SK-N-SH treated with all-trans-retinoic acid at 6 μM for 48 hours (cell line): ENCODE measurements at regions not wholly inside any gene's neighbourhood (a gene's known extent, or its start where the extent isn't known, plus 50 kb on each side); places are given as distances from the start of the nearest gene placed in this dataset.

Experiments used
- ATAC-seq: fragments of 200-7000 bp; cut with Tn5 transposase; 3 replicates; pipeline ENCODE4 v1.9.1; 2020; ENCODE audit warnings: mild to moderate bottlenecking, moderate library complexity
- ARNTL ChIP-seq: fragments of 450-650 bp; formaldehyde crosslinking; IDR thresholded peaks from 2 replicates; pipeline ENCODE4 v1.5.0; 2020; ENCODE audit warnings: low read depth, mild to moderate bottlenecking, moderate library complexity, borderline replicate concordance
- BACH2 ChIP-seq: fragments of 250-450 bp; sonication (Bioruptor Pico); IDR thresholded peaks from 2 replicates; pipeline ENCODE4 v1.9.0; 2021; ENCODE audit warnings: mild to moderate bottlenecking, borderline replicate concordance
- CREB5 ChIP-seq: fragments of 250-450 bp; sonication (Bioruptor Pico); IDR thresholded peaks from 2 replicates; pipeline ENCODE4 v1.5.1; 2020; ENCODE audit warnings: low read depth, mild to moderate bottlenecking, moderate library complexity
- CSDC2 ChIP-seq: fragments of 250-450 bp; sonication (Bioruptor Pico); IDR thresholded peaks from 2 replicates; pipeline ENCODE4 v1.5.0; 2020; ENCODE audit warnings: mild to moderate bottlenecking, moderate library complexity
- CSRNP3 ChIP-seq: fragments of 250-450 bp; sonication (Bioruptor Pico); IDR thresholded peaks from 2 replicates; pipeline ENCODE4 v1.5.1; 2021; ENCODE audit warnings: mild to moderate bottlenecking, moderate library complexity
- ESRRG ChIP-seq: fragments of 250-450 bp; sonication (Bioruptor Pico); IDR thresholded peaks from 2 replicates; pipeline ENCODE4 v1.6.1; 2021; ENCODE audit warnings: mild to moderate bottlenecking
- GLIS3 ChIP-seq: fragments of 250-450 bp; sonication (Bioruptor Pico); IDR thresholded peaks from 2 replicates; pipeline ENCODE4 v1.5.0; 2020; ENCODE audit warnings: mild to moderate bottlenecking, moderate library complexity
- OSR1 ChIP-seq: fragments of 250-450 bp; sonication (Bioruptor Pico); IDR thresholded peaks from 2 replicates; pipeline ENCODE4 v1.8.0; 2022; ENCODE audit warnings: moderate library complexity, mild to moderate bottlenecking, inconsistent platforms
- PATZ1 ChIP-seq: fragments of 250-450 bp; sonication (Bioruptor Pico); IDR thresholded peaks from 2 replicates; pipeline ENCODE4 v1.8.0; 2020; ENCODE audit warnings: mild to moderate bottlenecking, moderate library complexity, borderline replicate concordance
- POU6F1 ChIP-seq: fragments of 250-450 bp; sonication (Bioruptor Pico); IDR thresholded peaks from 2 replicates; pipeline ENCODE4 v1.8.0; 2021; ENCODE audit warnings: low read depth, mild to moderate bottlenecking, moderate library complexity, borderline replicate concordance
- PPARA ChIP-seq: fragments of 250-450 bp; sonication (Bioruptor Pico); IDR thresholded peaks from 2 replicates; pipeline ENCODE4 v1.5.0; 2020; ENCODE audit warnings: mild to moderate bottlenecking, borderline replicate concordance
- RARB ChIP-seq: fragments of 250-450 bp; sonication (Bioruptor Pico); IDR thresholded peaks from 2 replicates; pipeline ENCODE4 v1.8.0; 2021; ENCODE audit warnings: mild to moderate bottlenecking, moderate library complexity
- SNAI2 ChIP-seq: fragments of 250-450 bp; sonication (Bioruptor Pico); IDR thresholded peaks from 2 replicates; pipeline ENCODE4 v1.5.0; 2020; ENCODE audit warnings: mild to moderate bottlenecking, moderate library complexity
- TCF4 ChIP-seq: fragments of 250-450 bp; sonication (Bioruptor Pico); IDR thresholded peaks from 2 replicates; pipeline ENCODE4 v1.8.0; 2021; ENCODE audit warnings: mild to moderate bottlenecking, moderate library complexity, borderline replicate concordance
- TOX ChIP-seq: fragments of 250-450 bp; sonication (Bioruptor Pico); IDR thresholded peaks from 2 replicates; pipeline ENCODE4 v1.8.0; 2021; ENCODE audit warnings: mild to moderate bottlenecking, moderate library complexity, borderline replicate concordance
- TSHZ2 ChIP-seq: fragments of 250-450 bp; sonication (Bioruptor Pico); IDR thresholded peaks from 2 replicates; pipeline ENCODE4 v1.5.0; 2020; ENCODE audit warnings: mild to moderate bottlenecking, moderate library complexity
- ZC3H10 ChIP-seq: fragments of 250-450 bp; sonication (Bioruptor Pico); IDR thresholded peaks from 2 replicates; pipeline ENCODE4 v1.5.1; 2021; ENCODE audit warnings: mild to moderate bottlenecking, moderate library complexity
- ZFP3 ChIP-seq: fragments of 250-450 bp; sonication (Bioruptor Pico); IDR thresholded peaks from 2 replicates; pipeline ENCODE4 v1.5.0; 2020; ENCODE audit warnings: mild to moderate bottlenecking, moderate library complexity
- ZFP30 ChIP-seq: fragments of 450-650 bp; formaldehyde crosslinking; IDR thresholded peaks from 2 replicates; pipeline ENCODE4 v1.5.0; 2022; ENCODE audit warnings: mild to moderate bottlenecking, moderate library complexity
- ZNF565 ChIP-seq: fragments of 450-650 bp; formaldehyde crosslinking; conservative IDR thresholded peaks from 2 replicates; pipeline ENCODE4 v1.5.0; 2020; ENCODE audit warnings: low read depth, mild to moderate bottlenecking, moderate library complexity
- ZNF70 ChIP-seq: fragments of 450-650 bp; formaldehyde crosslinking; IDR thresholded peaks from 2 replicates; pipeline ENCODE4 v1.5.0; 2020; ENCODE audit warnings: mild to moderate bottlenecking, moderate library complexity
- ZNF8 ChIP-seq: fragments of 450-650 bp; formaldehyde crosslinking; IDR thresholded peaks from 2 replicates; pipeline ENCODE4 v1.5.0; 2020; ENCODE audit warnings: mild to moderate bottlenecking, moderate library complexity

- no peak for ATAC-seq
- no peak for TF ChIP-seq OSR1
- TF ChIP-seq, all 23 proteins: peak for 0
These were observed 190.4 kb downstream of the NRP2 start for GRCh38 chr2:205872716-205873115.

GRCh38 chr2:205869439-205869838 lies 187.1 kb downstream of the NRP2 start:
- TF ChIP-seq SNAI2: no peak
- no peak for TF ChIP-seq ZNF565 (CRISPR knock-in tag)
- no peak for TF ChIP-seq ARNTL (CRISPR knock-in tag)
- TF ChIP-seq PPARA (CRISPR knock-in tag): no peak
- no peak for TF ChIP-seq ZNF70 (CRISPR knock-in tag)
- TF ChIP-seq ESRRG: no peak
- TF ChIP-seq ZNF8 (CRISPR knock-in tag): no peak
- TF ChIP-seq ZFP30 (CRISPR knock-in tag): no peak
- no peak for TF ChIP-seq GLIS3
- TF ChIP-seq POU6F1 (CRISPR knock-in tag): no peak
- no peak for TF ChIP-seq TCF4 (CRISPR knock-in tag)
- no peak for TF ChIP-seq CREB5 (CRISPR knock-in tag)
- no peak for TF ChIP-seq BACH2 (CRISPR knock-in tag)
- TF ChIP-seq ZFP3: no peak
- no peak for TF ChIP-seq OSR1
- TF ChIP-seq CSRNP3: no peak
- no peak for TF ChIP-seq RARB (CRISPR knock-in tag)
- no peak for TF ChIP-seq ZC3H10 (CRISPR knock-in tag)

GRCh38 chr2:205868773-205869333 lies 186.6 kb downstream of the NRP2 start:
- peak; percentile 50; the same call in 2 of the 3 replicates for ATAC-seq
- no peak for TF ChIP-seq POU6F1 (CRISPR knock-in tag)
- TF ChIP-seq ZNF8 (CRISPR knock-in tag): no peak
- TF ChIP-seq ZNF70 (CRISPR knock-in tag): no peak
- TF ChIP-seq ZFP30 (CRISPR knock-in tag): no peak
- TF ChIP-seq TCF4 (CRISPR knock-in tag): no peak
- TF ChIP-seq OSR1: no peak
- TF ChIP-seq CSDC2: no peak
- no peak for TF ChIP-seq SNAI2
- no peak for TF ChIP-seq ESRRG
- TF ChIP-seq PPARA (CRISPR knock-in tag): no peak
- no peak for TF ChIP-seq CREB5 (CRISPR knock-in tag)
- TF ChIP-seq TOX (CRISPR knock-in tag): no peak
- TF ChIP-seq PATZ1 (CRISPR knock-in tag): no peak
- TF ChIP-seq CSRNP3: no peak
- no peak for TF ChIP-seq ZC3H10 (CRISPR knock-in tag)
- no peak for TF ChIP-seq GLIS3
- no peak for TF ChIP-seq TSHZ2 (CRISPR knock-in tag)
- no peak for TF ChIP-seq ARNTL (CRISPR knock-in tag)

More at GRCh38 chr2:205869439-205869838, 187.1 kb downstream of the NRP2 start:
- no peak for ATAC-seq
